Common myeloid progenitor, CD34-positive (primary cell): ENCODE measurements at regions not wholly inside any gene's neighbourhood (a gene's known extent, or its start where the extent isn't known, plus 50 kb on each side); places are given as distances from the start of the nearest gene placed in this dataset.

Experiments
- CTCF ChIA-PET: fragments of 350-600 bp; sonication (Branson Sonifier 250); formaldehyde crosslinking; loops from one replicate; lab custom pipeline; 2021; ENCODE audit warnings: antibody characterized with exemption; lab: Charles Lee
- POLR2A ChIA-PET: fragments of 350-600 bp; sonication (Branson Sonifier 250); formaldehyde crosslinking; loops from one replicate; lab custom pipeline; 2021; ENCODE audit warnings: antibody characterized with exemption; lab: Charles Lee
- DNase-seq, 3 donors: peaks; one replicate each; pipeline versions ENCODE4 v3.0.0 to v3.0.0-alpha.2; 2013
- H3K27ac ChIP-seq, 2 experiments: 1 replicate in 1 of 2; 2 replicates in 1 of 2; pipeline ENCODE4 v1.7.0; 2013; ENCODE audit warnings: inconsistent platforms in 2 of 2, low read length in 2 of 2, mild to moderate bottlenecking in 2 of 2, low read depth in 1 of 2, moderate library complexity in 1 of 2; ENCODE audit not compliant: severe bottlenecking in 2 of 2, insufficient read depth in 1 of 2, poor library complexity in 1 of 2
- H3K27me3 ChIP-seq, 5 experiments: replicated peaks in 2 of 5; 1 replicate in 3 of 5; 2 replicates in 2 of 5; pipeline versions ENCODE4 v1.6.1 to v1.7.0; 2013; ENCODE audit warnings: low read length in 4 of 5, mild to moderate bottlenecking in 2 of 5, moderate library complexity in 2 of 5, inconsistent platforms in 1 of 5; ENCODE audit not compliant: insufficient read depth in 5 of 5, control insufficient read depth in 4 of 5
- H3K36me3 ChIP-seq, 4 experiments: 1 replicate in 2 of 4; 2 replicates in 2 of 4; pipeline versions ENCODE4 v1.6.1 to v1.7.0; 2013; ENCODE audit warnings: low read length in 3 of 4, control low read depth in 1 of 4, mild to moderate bottlenecking in 1 of 4; ENCODE audit not compliant: control insufficient read depth in 4 of 4, insufficient read depth in 4 of 4
- H3K4me1 ChIP-seq, 4 experiments: 1 replicate in 3 of 4; 2 replicates in 1 of 4; pipeline versions ENCODE4 v1.6.1 to v1.7.1; 2013; ENCODE audit warnings: low read length in 3 of 4, mild to moderate bottlenecking in 3 of 4, control low read depth in 1 of 4, inconsistent platforms in 1 of 4, moderate library complexity in 1 of 4; ENCODE audit not compliant: control insufficient read depth in 4 of 4, insufficient read depth in 4 of 4; ENCODE audit errors: control extremely low read depth in 1 of 4
- H3K4me3 ChIP-seq, 7 experiments: 1 replicate in 4 of 7; 2 replicates in 3 of 7; pipeline versions ENCODE4 v1.5.1 to v1.7.0; 2013; ENCODE audit warnings: mild to moderate bottlenecking in 7 of 7, low read length in 6 of 7, moderate library complexity in 6 of 7, inconsistent platforms in 2 of 7, low read depth in 2 of 7, control low read depth in 1 of 7; ENCODE audit not compliant: insufficient read depth in 4 of 7, control insufficient read depth in 1 of 7; ENCODE audit errors: extremely low read depth in 1 of 7
- H3K9me3 ChIP-seq, 5 experiments: 1 replicate in 4 of 5; 2 replicates in 1 of 5; pipeline versions ENCODE4 v1.6.1 to v1.7.1; 2013; ENCODE audit warnings: low read length in 4 of 5, mild to moderate bottlenecking in 2 of 5, inconsistent platforms in 1 of 5, low read depth in 1 of 5, moderate library complexity in 1 of 5; ENCODE audit not compliant: control insufficient read depth in 4 of 5, insufficient read depth in 2 of 5; ENCODE audit errors: control extremely low read depth in 1 of 5
- WGBS: methylation state at CpG from one replicate; pipeline ENCODE4 v1.1.5; 2013; ENCODE audit not compliant: insufficient coverage; 5-methylcytosine and 5-hydroxymethylcytosine counted together

DNA sequence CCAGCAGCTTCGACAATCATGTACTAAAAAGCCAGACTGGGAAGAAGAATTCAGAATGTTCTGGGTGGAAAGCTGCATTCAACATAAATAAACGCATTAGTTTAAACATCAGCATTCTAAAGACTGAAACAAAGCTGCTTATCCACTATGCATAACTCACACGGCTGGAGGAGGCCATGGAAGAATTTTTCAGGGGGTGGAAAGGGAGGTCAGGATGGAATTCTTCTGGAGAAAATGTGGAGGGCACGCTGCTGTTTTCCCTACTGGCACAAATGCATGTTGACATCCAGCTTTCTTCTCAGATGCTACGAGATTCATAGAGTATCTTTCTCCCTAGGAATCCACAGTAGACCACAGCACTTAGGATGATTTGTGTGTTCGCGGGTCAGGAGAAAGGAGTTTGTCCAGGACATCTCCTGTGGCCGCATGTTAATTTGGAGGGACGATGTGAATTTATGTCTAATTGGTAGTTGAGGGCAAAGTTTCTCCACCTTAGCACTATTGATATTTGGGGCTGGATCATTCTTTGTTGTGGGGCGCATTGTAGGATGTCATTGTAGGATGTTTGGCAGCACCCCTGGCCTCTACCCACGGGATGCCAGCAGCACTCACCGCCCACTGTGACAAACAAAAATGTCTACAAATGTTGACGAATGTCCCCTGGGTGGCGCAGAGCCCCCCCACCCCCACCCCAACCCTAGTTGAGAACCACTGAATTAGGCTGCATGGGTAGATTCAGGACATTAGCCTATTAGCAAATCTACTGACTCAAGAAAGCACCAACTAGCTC lies 86.5 kb upstream of the KAZN start:
- Histone ChIP-seq H3K27ac (no peak overlapping the region), H3K4me3 (no peak overlapping the region), H3K9me3 (no peaks in the 10 kb centered on the region), H3K36me3 (no peaks in the 10 kb centered on the region), H3K4me1 (no peaks in the 10 kb centered on the region), H3K27me3 (peaks cover 3 to 23% (median 6%) of the 10 kb centered on the region in 5 experiments)
- POLR2A ChIA-PET, result no interaction called here
- CTCF ChIA-PET, result interaction anchor here (0.7 kb wide), 1 partner anchor 19 kb away, joined by 3 read pairs; no protein-coding TSS in a partner anchor
- no peak for DNase-seq
- 79% methylated on average over 7 of the region's 14 CpGs for WGBS

GRCh38 chr1:14513111-14513510 lies 85.4 kb upstream of the KAZN start:
- no peaks in the 10 kb centered on the region for H3K36me3 ChIP-seq
- H3K4me1 ChIP-seq, result no peaks in the 10 kb centered on the region
- peaks cover 3 to 29% (median 7%) of the 10 kb centered on the region in 5 experiments for H3K27me3 ChIP-seq
- CTCF ChIA-PET, result no interaction called here
- H3K4me3 ChIP-seq, result no peak overlapping the region
- WGBS, result 72% methylated on average over 7 of the region's 7 CpGs
- DNase-seq, result no peak
- no peak overlapping the region for H3K27ac ChIP-seq
- no peaks in the 10 kb centered on the region for H3K9me3 ChIP-seq
- POLR2A ChIA-PET, result no interaction called here

- no peak for DNase-seq
- no peaks in the 10 kb centered on the region for H3K9me3 ChIP-seq
- no CpG with 5 or more reads among the region's 2 CpGs for WGBS
- ChIA-PET CTCF (no interaction called here), POLR2A (no interaction called here)
- H3K27me3 ChIP-seq, result peaks cover 3 to 29% (median 9%) of the 10 kb centered on the region in 5 experiments
- no peaks in the 10 kb centered on the region for H3K36me3 ChIP-seq
- no peak overlapping the region for H3K4me3 ChIP-seq
- H3K27ac ChIP-seq, result no peak overlapping the region
- no peaks in the 10 kb centered on the region for H3K4me1 ChIP-seq
Observed at GRCh38 chr1:14514739-14515138, 83.7 kb upstream of the KAZN start.

GRCh38 chr1:14516974-14517840 lies 81.3 kb upstream of the KAZN start:
- Histone ChIP-seq H3K27ac (no peak overlapping the region), H3K4me1 (no peaks in the 10 kb centered on the region), H3K9me3 (no peaks in the 10 kb centered on the region), H3K4me3 (no peak overlapping the region), H3K36me3 (no peaks in the 10 kb centered on the region), H3K27me3 (peaks cover 0 to 25% (median 10%) of the 10 kb centered on the region in 5 experiments)
- WGBS, result 100% methylated on average over 4 of the region's 6 CpGs
- ChIA-PET CTCF (no interaction called here), POLR2A (no interaction called here)
- DNase-seq, result no peak

- no peak overlapping the region for H3K27ac ChIP-seq
- CTCF ChIA-PET, result no interaction called here
Observed at GRCh38 chr1:14517841-14518180, 80.7 kb upstream of the KAZN start.

GRCh38 chr1:14519976-14520375 lies 78.5 kb upstream of the KAZN start:
- no peaks in the 10 kb centered on the region for H3K9me3 ChIP-seq
- POLR2A ChIA-PET, result no interaction called here
- H3K4me1 ChIP-seq, result no peaks in the 10 kb centered on the region
- H3K4me3 ChIP-seq, result no peak overlapping the region
- no peak overlapping the region for H3K27ac ChIP-seq
- CTCF ChIA-PET, result no interaction called here
- no peak for DNase-seq
- H3K36me3 ChIP-seq, result no peaks in the 10 kb centered on the region
- 78% methylated on average over 5 of the region's 5 CpGs for WGBS
- H3K27me3 ChIP-seq, result peaks cover 0 to 16% (median 6%) of the 10 kb centered on the region in 5 experiments

More at GRCh38 chr1:14517841-14518180, 80.7 kb upstream of the KAZN start:
- Histone ChIP-seq H3K9me3 (no peaks in the 10 kb centered on the region), H3K36me3 (no peaks in the 10 kb centered on the region), H3K4me1 (no peaks in the 10 kb centered on the region), H3K27me3 (peaks cover 0 to 19% (median 8%) of the 10 kb centered on the region in 5 experiments), H3K4me3 (no peak overlapping the region)
- no CpG with 5 or more reads among the region's 1 CpG for WGBS
- no peak for DNase-seq
- POLR2A ChIA-PET, result no interaction called here
